ENCODE measurements at regions not wholly inside any gene's neighbourhood (a gene's known extent, or its start where the extent isn't known, plus 50 kb on each side); places are given as distances from the start of the nearest gene placed in this dataset.

GRCh38 chr4:26080870-26081628 is 167.0 kb downstream of the SMIM20 start:
- no peak for DNase-seq (ENCODE audit: extremely low read depth, low read depth)
- TF ChIP-seq CTCF (IDR thresholded peaks at IDR 0.05; ENCODE audit: low read depth, low read length): no peak

- peak; percentile 62 for TF ChIP-seq CTCF (IDR thresholded peaks at IDR 0.05; ENCODE audit: low read depth, low read length)
- no peak for DNase-seq (ENCODE audit: extremely low read depth, low read depth)
Observed at GRCh38 chr4:26081795-26082498, 167.9 kb downstream of the SMIM20 start.

GRCh38 chr4:26082565-26082964 is 168.5 kb downstream of the SMIM20 start:
- TF ChIP-seq CTCF (IDR thresholded peaks at IDR 0.05; ENCODE audit: low read depth, low read length): no peak

GRCh38 chr4:26083987-26084386 is 170.0 kb downstream of the SMIM20 start:
- no peak for TF ChIP-seq CTCF (IDR thresholded peaks at IDR 0.05; ENCODE audit: low read depth, low read length)
- DNase-seq (ENCODE audit: extremely low read depth, low read depth): peak; percentile 62

More at GRCh38 chr4:26082565-26082964, 168.5 kb downstream of the SMIM20 start:
- DNase-seq (ENCODE audit: extremely low read depth, low read depth): no peak

GRCh38 chr4:26084414-26084813 is 170.4 kb downstream of the SMIM20 start:
- no peak; the same call in 1 of the 2 replicates for TF ChIP-seq CTCF (IDR thresholded peaks at IDR 0.05; ENCODE audit: low read depth, low read length)
- no peak for DNase-seq (ENCODE audit: extremely low read depth, low read depth)

- no peak for TF ChIP-seq CTCF (IDR thresholded peaks at IDR 0.05; ENCODE audit: low read depth, low read length)
- no peak for DNase-seq (ENCODE audit: extremely low read depth, low read depth)
Observed at GRCh38 chr4:26085551-26085950, 171.5 kb downstream of the SMIM20 start.
